Breast epithelium (tissue), 4 donors: ENCODE measurements at regions not wholly inside any gene's neighbourhood (a gene's known extent, or its start where the extent isn't known, plus 50 kb on each side); places are given as distances from the start of the nearest gene placed in this dataset.
A peak's percentile ranks its signal among the peaks of the same experiment; 100 is the strongest.

Source experiments
- DNase-seq, 2 donors: peaks; one replicate each; pipeline ENCODE4 v3.0.0-alpha.2; 2019; ENCODE audit warnings: low spot score in 2 of 2
- H3K27ac ChIP-seq, 2 donors: fragments of 200-600 bp; sonication (generic) in 1 of 2; one replicate each; pipeline ENCODE4 v1.5.1; 2016 to 2019; ENCODE audit warnings: mild to moderate bottlenecking in 1 of 2
- H3K27me3 ChIP-seq, 2 donors: fragments of 200-600 bp; sonication (generic) in 1 of 2; one replicate each; pipeline versions ENCODE4 v1.5.1 to v1.6.0; 2017 to 2019; ENCODE audit warnings: control low read depth in 1 of 2, mild to moderate bottlenecking in 1 of 2
- H3K36me3 ChIP-seq: fragments of 200-600 bp; one replicate; pipeline ENCODE4 v1.5.1; 2019
- H3K4me1 ChIP-seq, 2 donors: fragments of 200-600 bp; sonication (generic); one replicate each; pipeline ENCODE4 v1.5.1; 2016 to 2019; ENCODE audit warnings: control low read depth in 1 of 2
- H3K4me3 ChIP-seq, 3 donors: fragments of 200-600 bp; sonication (generic); 1 replicate in 2 of 3; 2 replicates in 1 of 3; pipeline ENCODE4 v1.5.1; 2016 to 2019; ENCODE audit warnings: mild to moderate bottlenecking in 3 of 3, moderate library complexity in 2 of 3
- H3K9me3 ChIP-seq, 2 donors: fragments of 200-600 bp; sonication (generic) in 1 of 2; one replicate each; pipeline ENCODE4 v1.5.1; 2016 to 2019; ENCODE audit warnings: control low read depth in 1 of 2
- POLR2A ChIP-seq: fragments of 450-650 bp; IDR thresholded peaks from one replicate; pipeline ENCODE4 v1.6.1; 2016; ENCODE audit warnings: antibody characterized with exemption, mild to moderate bottlenecking, moderate library complexity
- POLR2AphosphoS5 ChIP-seq, 3 donors: sonication (generic); formaldehyde crosslinking; IDR thresholded peaks; one replicate each; pipeline ENCODE4 v1.6.1; 2017; ENCODE audit warnings: antibody characterized with exemption in 3 of 3
- intact Hi-C: fragments of 100-400 bp; cut with DNase I; formaldehyde crosslinking; loops from one replicate; pipeline ENCODE4 v1.15.1; 2023; ENCODE audit warnings: low total_unique reads
- TF ChIP-seq, protein P1 (sequence below), 3 donors: fragments of 450-650 bp; IDR thresholded peaks; one replicate each; pipeline ENCODE4 v1.5.1; 2016 to 2017; ENCODE audit warnings: antibody characterized with exemption in 3 of 3, mild to moderate bottlenecking in 3 of 3, moderate library complexity in 3 of 3

GRCh38 chr19:34018546-34018945 is 153.8 kb upstream of the LSM14A start:
- no peaks in the 10 kb centered on the region for H3K4me1 ChIP-seq
- TF ChIP-seq, protein P1, sequence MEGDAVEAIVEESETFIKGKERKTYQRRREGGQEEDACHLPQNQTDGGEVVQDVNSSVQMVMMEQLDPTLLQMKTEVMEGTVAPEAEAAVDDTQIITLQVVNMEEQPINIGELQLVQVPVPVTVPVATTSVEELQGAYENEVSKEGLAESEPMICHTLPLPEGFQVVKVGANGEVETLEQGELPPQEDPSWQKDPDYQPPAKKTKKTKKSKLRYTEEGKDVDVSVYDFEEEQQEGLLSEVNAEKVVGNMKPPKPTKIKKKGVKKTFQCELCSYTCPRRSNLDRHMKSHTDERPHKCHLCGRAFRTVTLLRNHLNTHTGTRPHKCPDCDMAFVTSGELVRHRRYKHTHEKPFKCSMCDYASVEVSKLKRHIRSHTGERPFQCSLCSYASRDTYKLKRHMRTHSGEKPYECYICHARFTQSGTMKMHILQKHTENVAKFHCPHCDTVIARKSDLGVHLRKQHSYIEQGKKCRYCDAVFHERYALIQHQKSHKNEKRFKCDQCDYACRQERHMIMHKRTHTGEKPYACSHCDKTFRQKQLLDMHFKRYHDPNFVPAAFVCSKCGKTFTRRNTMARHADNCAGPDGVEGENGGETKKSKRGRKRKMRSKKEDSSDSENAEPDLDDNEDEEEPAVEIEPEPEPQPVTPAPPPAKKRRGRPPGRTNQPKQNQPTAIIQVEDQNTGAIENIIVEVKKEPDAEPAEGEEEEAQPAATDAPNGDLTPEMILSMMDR (IDR thresholded peaks at IDR 0.05): no peak
- no peak for TF ChIP-seq POLR2AphosphoS5 (IDR thresholded peaks at IDR 0.05)
- H3K36me3 ChIP-seq: no peaks in the 10 kb centered on the region
- intact Hi-C loops: no loop called here
- no peak for DNase-seq
- peaks cover 11 to 18% of the 10 kb centered on the region in 2 donors for H3K9me3 ChIP-seq
- peaks cover 0 to 9% of the 10 kb centered on the region in 2 donors for H3K27me3 ChIP-seq
- no peak overlapping the region for H3K4me3 ChIP-seq
- no peak overlapping the region for H3K27ac ChIP-seq

DNA sequence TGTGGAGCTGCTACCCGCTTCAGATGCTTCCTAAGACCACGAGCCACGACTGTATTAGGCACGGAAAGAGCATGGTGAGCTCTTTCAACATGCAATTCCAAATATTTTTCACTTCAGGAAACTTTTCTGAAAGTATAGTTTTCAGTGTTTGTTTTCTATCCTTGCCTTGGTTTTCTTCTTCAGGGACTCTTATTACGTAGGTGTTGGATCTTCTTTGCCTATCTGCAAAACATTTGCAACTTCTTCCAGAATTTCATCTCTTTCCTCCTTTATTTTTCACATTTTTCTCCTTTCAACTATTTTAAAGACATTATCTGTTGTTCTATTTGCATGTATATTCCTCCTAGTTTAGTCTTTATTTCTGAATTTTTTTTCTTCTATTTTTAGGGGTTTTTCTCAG is 148.9 kb upstream of the LSM14A start:
- no peak for DNase-seq
- TF ChIP-seq POLR2AphosphoS5 (IDR thresholded peaks at IDR 0.05): no peak
- no peak for TF ChIP-seq POLR2A
- TF ChIP-seq, protein P1 (IDR thresholded peaks at IDR 0.05): no peak
- Histone ChIP-seq H3K27me3 (peaks cover 0 to 4% of the 10 kb centered on the region in 2 donors), H3K27ac (no peak overlapping the region), H3K4me3 (no peak overlapping the region), H3K9me3 (peaks cover 12 to 34% of the 10 kb centered on the region in 2 donors), H3K36me3 (no peaks in the 10 kb centered on the region), H3K4me1 (no peaks in the 10 kb centered on the region)
- intact Hi-C loops: no loop called here

GRCh38 chr19:34033880-34034279 is 138.4 kb upstream of the LSM14A start:
- intact Hi-C loops: no loop called here

GRCh38 chr19:34034318-34034846 is 137.9 kb upstream of the LSM14A start:
- Histone ChIP-seq H3K27ac (no peak overlapping the region), H3K9me3 (no peaks in the 10 kb centered on the region), H3K4me3 (no peak overlapping the region), H3K4me1 (no peaks in the 10 kb centered on the region), H3K27me3 (no peaks in the 10 kb centered on the region), H3K36me3 (no peaks in the 10 kb centered on the region)
- TF ChIP-seq POLR2AphosphoS5 (IDR thresholded peaks at IDR 0.05) (no peak), POLR2A (no peak)
- TF ChIP-seq, protein P1 (IDR thresholded peaks at IDR 0.05): no peak
- intact Hi-C loops: no loop called here
- peak in 1 of 2 donors; percentile 71 for DNase-seq

More at GRCh38 chr19:34033880-34034279, 138.4 kb upstream of the LSM14A start:
- Histone ChIP-seq H3K36me3 (no peaks in the 10 kb centered on the region), H3K4me1 (no peaks in the 10 kb centered on the region), H3K4me3 (no peak overlapping the region), H3K9me3 (no peaks in the 10 kb centered on the region), H3K27me3 (no peaks in the 10 kb centered on the region), H3K27ac (no peak overlapping the region)
- DNase-seq: no peak
- no peak for TF ChIP-seq POLR2A
- TF ChIP-seq, protein P1 (IDR thresholded peaks at IDR 0.05): no peak
- no peak for TF ChIP-seq POLR2AphosphoS5 (IDR thresholded peaks at IDR 0.05)

DNA sequence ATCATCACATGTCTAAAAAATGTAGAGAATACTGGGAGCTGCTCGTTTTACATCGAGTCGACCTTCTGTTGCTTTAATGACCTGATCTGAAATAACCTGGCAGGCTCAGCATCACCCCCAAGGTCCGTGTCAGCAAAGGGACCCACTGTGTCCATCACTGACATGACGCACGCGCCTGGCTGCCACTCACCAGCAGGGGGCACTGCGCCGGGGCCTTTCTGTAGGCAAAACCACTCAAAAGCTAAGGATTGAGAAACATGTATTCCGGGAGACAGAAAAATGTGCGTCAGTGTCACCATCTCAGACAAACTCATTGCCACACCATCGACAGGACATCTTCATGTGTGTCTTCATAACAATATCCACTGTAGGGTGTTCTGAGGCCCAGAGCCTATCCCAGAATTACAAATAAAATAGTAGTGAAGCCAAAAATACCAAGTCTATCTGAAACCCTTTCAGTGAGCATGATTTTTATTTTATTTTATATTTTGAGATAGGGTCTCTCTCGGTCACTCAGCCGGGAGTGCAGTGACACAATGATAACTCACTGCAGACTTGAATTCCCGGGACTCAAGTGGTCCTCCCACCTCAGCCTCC is 130.3 kb upstream of the LSM14A start:
- no peaks in the 10 kb centered on the region for H3K9me3 ChIP-seq
- no peak overlapping the region for H3K27ac ChIP-seq
- DNase-seq: peak in 1 of 2 donors; percentile 57
- H3K36me3 ChIP-seq: no peaks in the 10 kb centered on the region
- TF ChIP-seq, protein P1 (IDR thresholded peaks at IDR 0.05): peak in 2 of 3 donors; percentile 45 to 61
- no peak for TF ChIP-seq POLR2AphosphoS5 (IDR thresholded peaks at IDR 0.05)
- no peak for TF ChIP-seq POLR2A
- H3K4me3 ChIP-seq: no peak overlapping the region
- intact Hi-C loops: no loop called here
- H3K27me3 ChIP-seq: no peaks in the 10 kb centered on the region
- no peaks in the 10 kb centered on the region for H3K4me1 ChIP-seq
